ENCODE measurements at regions not wholly inside any gene's neighbourhood (a gene's known extent, or its start where the extent isn't known, plus 50 kb on each side); places are given as distances from the start of the nearest gene placed in this dataset.
"Not testable (repeated sequence)": the region's sequence is repeated elsewhere in the genome, so short reads cannot be mapped to it uniquely, and the experiment has no call there.

- DNase-seq, result no peak
Observed at GRCh38 chr10:11663763-11664555, 52.5 kb upstream of the USP6NL start.

- DNase-seq, result not testable (repeated sequence)
Observed at GRCh38 chr10:11663126-11663515, 51.7 kb upstream of the USP6NL start.

GRCh38 chr10:11661441-11661840 is 50.0 kb upstream of the USP6NL start:
- DNase-seq, result no peak
